ENCODE measurements at regions not wholly inside any gene's neighbourhood (a gene's known extent, or its start where the extent isn't known, plus 50 kb on each side); places are given as distances from the start of the nearest gene placed in this dataset.

DNA sequence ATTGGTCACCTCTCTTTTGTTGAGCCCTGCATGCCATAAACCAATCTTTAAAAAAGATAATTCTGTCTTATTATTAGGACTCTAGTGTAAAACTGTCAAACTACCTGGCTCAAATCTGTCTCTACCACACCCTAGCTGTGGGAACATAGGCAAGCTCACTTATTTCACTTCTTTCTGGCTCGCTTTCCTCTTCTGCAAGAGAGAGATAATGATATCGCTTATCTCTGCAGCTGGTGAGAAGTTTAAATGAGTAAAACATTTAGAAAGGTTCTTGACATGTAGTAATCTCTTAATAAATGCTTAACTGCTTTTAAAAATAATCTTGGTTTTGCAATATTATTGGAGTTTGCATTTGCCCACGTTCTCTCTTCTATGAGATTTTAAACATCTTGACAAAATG, 1109.2 kb downstream of the RAPGEF2 start:
- Mint-ChIP-seq H3K36me3 (ENCODE audit: low read depth, unreplicated experiment) (no peaks in the 10 kb centered on the region), H3K27me3 (ENCODE audit: low read depth, unreplicated experiment) (peaks cover 3% of the 10 kb centered on the region), H3K9me3 (ENCODE audit: unreplicated experiment) (no peaks in the 10 kb centered on the region), H3K27ac (ENCODE audit: unreplicated experiment) (no peak overlapping the region), H3K4me1 (ENCODE audit: low read depth, unreplicated experiment) (no peaks in the 10 kb centered on the region), H3K4me3 (ENCODE audit: unreplicated experiment) (no peak overlapping the region)
- no peak overlapping the region for H2AFZ ChIP-seq (ENCODE audit: low read depth, low read length)
- TF ChIP-seq, protein P1, sequence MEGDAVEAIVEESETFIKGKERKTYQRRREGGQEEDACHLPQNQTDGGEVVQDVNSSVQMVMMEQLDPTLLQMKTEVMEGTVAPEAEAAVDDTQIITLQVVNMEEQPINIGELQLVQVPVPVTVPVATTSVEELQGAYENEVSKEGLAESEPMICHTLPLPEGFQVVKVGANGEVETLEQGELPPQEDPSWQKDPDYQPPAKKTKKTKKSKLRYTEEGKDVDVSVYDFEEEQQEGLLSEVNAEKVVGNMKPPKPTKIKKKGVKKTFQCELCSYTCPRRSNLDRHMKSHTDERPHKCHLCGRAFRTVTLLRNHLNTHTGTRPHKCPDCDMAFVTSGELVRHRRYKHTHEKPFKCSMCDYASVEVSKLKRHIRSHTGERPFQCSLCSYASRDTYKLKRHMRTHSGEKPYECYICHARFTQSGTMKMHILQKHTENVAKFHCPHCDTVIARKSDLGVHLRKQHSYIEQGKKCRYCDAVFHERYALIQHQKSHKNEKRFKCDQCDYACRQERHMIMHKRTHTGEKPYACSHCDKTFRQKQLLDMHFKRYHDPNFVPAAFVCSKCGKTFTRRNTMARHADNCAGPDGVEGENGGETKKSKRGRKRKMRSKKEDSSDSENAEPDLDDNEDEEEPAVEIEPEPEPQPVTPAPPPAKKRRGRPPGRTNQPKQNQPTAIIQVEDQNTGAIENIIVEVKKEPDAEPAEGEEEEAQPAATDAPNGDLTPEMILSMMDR (IDR thresholded peaks at IDR 0.05; ENCODE audit: insufficient read depth, low read depth, low read length), result no peak
- no peak for TF ChIP-seq EZH2 (IDR thresholded peaks at IDR 0.05; ENCODE audit: insufficient read depth, low read length)
- H3K9ac ChIP-seq (ENCODE audit: low read length), result no peak overlapping the region
- no peaks in the 10 kb centered on the region for H3K27me3 ChIP-seq (ENCODE audit: insufficient read depth, low read length)
- FAIRE-seq (no peak), DNase-seq (ENCODE audit: low read depth) (no peak)
- no peaks in the 10 kb centered on the region for H3K9me3 ChIP-seq (ENCODE audit: insufficient read depth, low read depth, low read length)
- no peak overlapping the region for H3K4me2 ChIP-seq (ENCODE audit: low read length)
- H3K4me1 ChIP-seq (ENCODE audit: insufficient read depth, low read length), result no peaks in the 10 kb centered on the region
- no peak overlapping the region for H3K27ac ChIP-seq (ENCODE audit: low read depth, low read length)
- H3K4me3 ChIP-seq (ENCODE audit: insufficient read depth, low read depth, low read length), result no peak overlapping the region
- H4K20me1 ChIP-seq (ENCODE audit: insufficient read depth, low read length), result no peaks in the 10 kb centered on the region
- no peaks in the 10 kb centered on the region for H3K79me2 ChIP-seq (ENCODE audit: insufficient read depth, low read length)
- no peaks in the 10 kb centered on the region for H3K36me3 ChIP-seq (ENCODE audit: insufficient read depth, low read length)

DNA sequence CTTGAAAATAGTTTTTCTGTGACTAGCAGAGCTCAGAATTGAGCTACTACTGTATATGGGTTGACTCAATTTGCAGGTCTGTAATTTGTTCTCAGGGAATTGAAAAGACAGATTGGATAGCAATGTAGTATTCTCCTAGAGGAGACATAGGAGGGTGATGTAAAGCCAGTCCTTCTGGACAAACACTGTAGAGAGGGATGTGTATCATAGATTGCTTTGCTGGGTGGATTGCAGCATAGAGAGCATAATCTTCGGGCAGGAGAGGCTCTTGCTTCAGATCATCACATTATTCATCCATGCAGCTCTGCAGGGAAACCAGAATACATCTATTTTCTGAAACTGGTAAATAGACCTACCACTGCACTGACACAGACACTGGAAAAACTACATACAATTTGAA, 1110.5 kb downstream of the RAPGEF2 start:
- Mint-ChIP-seq H3K27me3 (ENCODE audit: low read depth, unreplicated experiment) (peaks cover 3% of the 10 kb centered on the region), H3K36me3 (ENCODE audit: low read depth, unreplicated experiment) (no peaks in the 10 kb centered on the region), H3K4me1 (ENCODE audit: low read depth, unreplicated experiment) (no peaks in the 10 kb centered on the region), H3K27ac (ENCODE audit: unreplicated experiment) (no peak overlapping the region), H3K9me3 (ENCODE audit: unreplicated experiment) (peaks cover 6% of the 10 kb centered on the region), H3K4me3 (ENCODE audit: unreplicated experiment) (no peak overlapping the region)
- Histone ChIP-seq H3K27me3 (ENCODE audit: insufficient read depth, low read length) (no peaks in the 10 kb centered on the region), H3K4me2 (ENCODE audit: low read length) (no peak overlapping the region), H3K9ac (ENCODE audit: low read length) (no peak overlapping the region), H3K79me2 (ENCODE audit: insufficient read depth, low read length) (no peaks in the 10 kb centered on the region), H3K4me3 (ENCODE audit: insufficient read depth, low read depth, low read length) (no peak overlapping the region), H3K36me3 (ENCODE audit: insufficient read depth, low read length) (no peaks in the 10 kb centered on the region), H3K27ac (ENCODE audit: low read depth, low read length) (no peak overlapping the region), H4K20me1 (ENCODE audit: insufficient read depth, low read length) (no peaks in the 10 kb centered on the region), H2AFZ (ENCODE audit: low read depth, low read length) (no peak overlapping the region), H3K4me1 (ENCODE audit: insufficient read depth, low read length) (no peaks in the 10 kb centered on the region), H3K9me3 (ENCODE audit: insufficient read depth, low read depth, low read length) (no peaks in the 10 kb centered on the region)
- FAIRE-seq (no peak), DNase-seq (ENCODE audit: low read depth) (no peak)
- TF ChIP-seq, protein P1 (IDR thresholded peaks at IDR 0.05; ENCODE audit: insufficient read depth, low read depth, low read length), result no peak
- no peak for TF ChIP-seq EZH2 (IDR thresholded peaks at IDR 0.05; ENCODE audit: insufficient read depth, low read length)

DNA sequence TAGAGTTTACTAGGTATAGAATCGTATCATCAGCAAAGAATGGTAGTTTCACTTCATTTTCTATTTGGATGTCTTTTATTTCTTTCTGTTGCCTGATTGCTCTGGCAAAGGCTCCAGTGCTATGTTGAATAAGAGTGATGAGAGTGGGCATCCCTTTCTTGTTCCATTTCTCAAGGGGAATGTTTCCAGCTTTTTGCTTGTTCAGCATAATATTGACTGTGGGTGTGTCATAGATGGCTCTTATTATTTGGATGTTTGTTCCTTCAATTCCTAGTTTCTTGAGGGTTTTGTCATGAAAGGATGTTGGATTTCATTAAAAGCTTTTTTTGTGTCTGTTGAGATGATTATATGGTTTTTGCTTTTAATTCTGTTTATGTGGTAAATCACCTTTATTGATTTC, 1114.5 kb downstream of the RAPGEF2 start:
- H3K4me3 Mint-ChIP-seq (ENCODE audit: unreplicated experiment), result no peak overlapping the region

More for the DNA sequence above, 1114.5 kb downstream of the RAPGEF2 start:
- Histone ChIP-seq H3K4me1 (ENCODE audit: insufficient read depth, low read length) (no peaks in the 10 kb centered on the region), H2AFZ (ENCODE audit: low read depth, low read length) (no peak overlapping the region), H3K9ac (ENCODE audit: low read length) (no peak overlapping the region), H3K36me3 (ENCODE audit: insufficient read depth, low read length) (no peaks in the 10 kb centered on the region), H3K4me2 (ENCODE audit: low read length) (no peak overlapping the region), H3K27ac (ENCODE audit: low read depth, low read length) (no peak overlapping the region), H3K4me3 (ENCODE audit: insufficient read depth, low read depth, low read length) (no peak overlapping the region), H3K9me3 (ENCODE audit: insufficient read depth, low read depth, low read length) (no peaks in the 10 kb centered on the region), H3K27me3 (ENCODE audit: insufficient read depth, low read length) (no peaks in the 10 kb centered on the region), H4K20me1 (ENCODE audit: insufficient read depth, low read length) (no peaks in the 10 kb centered on the region), H3K79me2 (ENCODE audit: insufficient read depth, low read length) (no peaks in the 10 kb centered on the region)
- Mint-ChIP-seq H3K27ac (ENCODE audit: unreplicated experiment) (no peak overlapping the region), H3K4me1 (ENCODE audit: low read depth, unreplicated experiment) (no peaks in the 10 kb centered on the region), H3K9me3 (ENCODE audit: unreplicated experiment) (peaks cover 6% of the 10 kb centered on the region), H3K27me3 (ENCODE audit: low read depth, unreplicated experiment) (peaks cover 3% of the 10 kb centered on the region), H3K36me3 (ENCODE audit: low read depth, unreplicated experiment) (no peaks in the 10 kb centered on the region)
- TF ChIP-seq EZH2 (IDR thresholded peaks at IDR 0.05; ENCODE audit: insufficient read depth, low read length), result no peak
- TF ChIP-seq, protein P1 (IDR thresholded peaks at IDR 0.05; ENCODE audit: insufficient read depth, low read depth, low read length), result no peak
- FAIRE-seq (no peak), DNase-seq (ENCODE audit: low read depth) (no peak)
